HFF-Myc (cell line): ENCODE measurements at regions not wholly inside any gene's neighbourhood (a gene's known extent, or its start where the extent isn't known, plus 50 kb on each side); places are given as distances from the start of the nearest gene placed in this dataset.

Source experiments
- DNase-seq: peaks from one replicate; pipeline ENCODE4 v3.0.0-alpha.2; 2011; ENCODE audit warnings: low read depth; ENCODE audit errors: extremely low read depth
- H3K4me3 ChIP-seq: replicated peaks from 2 replicates; pipeline ENCODE4 v1.5.1; 2011; ENCODE audit warnings: low read depth, mild to moderate bottlenecking, control low read depth, low read length
- TF ChIP-seq, protein P1 (sequence below): IDR thresholded peaks from 2 replicates; pipeline ENCODE4 v1.5.1; 2012; ENCODE audit warnings: mild to moderate bottlenecking, low read depth, low read length, control low read depth; ENCODE audit errors: missing control alignments

DNA sequence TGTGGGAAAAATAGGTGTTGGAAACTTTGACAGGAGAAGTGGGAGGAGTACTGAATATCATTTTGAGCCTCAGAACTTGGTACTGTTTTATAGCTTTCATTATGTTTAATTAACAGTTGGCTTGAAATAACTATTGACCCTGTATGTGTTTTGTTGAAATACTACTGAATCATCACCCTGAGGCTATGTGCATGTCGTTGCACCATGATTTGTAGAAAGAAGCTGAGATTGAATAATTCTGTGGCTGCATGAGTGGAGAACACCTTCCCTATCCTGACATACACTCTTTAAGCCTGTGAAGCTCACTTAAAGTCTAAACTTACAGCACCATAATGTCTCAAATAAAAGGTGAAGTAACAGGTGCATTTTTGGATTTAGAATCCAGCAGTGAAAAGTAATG lies 656.5 kb downstream of the CDY2B start:
- no peak for DNase-seq
- TF ChIP-seq, protein P1, sequence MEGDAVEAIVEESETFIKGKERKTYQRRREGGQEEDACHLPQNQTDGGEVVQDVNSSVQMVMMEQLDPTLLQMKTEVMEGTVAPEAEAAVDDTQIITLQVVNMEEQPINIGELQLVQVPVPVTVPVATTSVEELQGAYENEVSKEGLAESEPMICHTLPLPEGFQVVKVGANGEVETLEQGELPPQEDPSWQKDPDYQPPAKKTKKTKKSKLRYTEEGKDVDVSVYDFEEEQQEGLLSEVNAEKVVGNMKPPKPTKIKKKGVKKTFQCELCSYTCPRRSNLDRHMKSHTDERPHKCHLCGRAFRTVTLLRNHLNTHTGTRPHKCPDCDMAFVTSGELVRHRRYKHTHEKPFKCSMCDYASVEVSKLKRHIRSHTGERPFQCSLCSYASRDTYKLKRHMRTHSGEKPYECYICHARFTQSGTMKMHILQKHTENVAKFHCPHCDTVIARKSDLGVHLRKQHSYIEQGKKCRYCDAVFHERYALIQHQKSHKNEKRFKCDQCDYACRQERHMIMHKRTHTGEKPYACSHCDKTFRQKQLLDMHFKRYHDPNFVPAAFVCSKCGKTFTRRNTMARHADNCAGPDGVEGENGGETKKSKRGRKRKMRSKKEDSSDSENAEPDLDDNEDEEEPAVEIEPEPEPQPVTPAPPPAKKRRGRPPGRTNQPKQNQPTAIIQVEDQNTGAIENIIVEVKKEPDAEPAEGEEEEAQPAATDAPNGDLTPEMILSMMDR = no peak
- H3K4me3 ChIP-seq = no peak overlapping the region

DNA sequence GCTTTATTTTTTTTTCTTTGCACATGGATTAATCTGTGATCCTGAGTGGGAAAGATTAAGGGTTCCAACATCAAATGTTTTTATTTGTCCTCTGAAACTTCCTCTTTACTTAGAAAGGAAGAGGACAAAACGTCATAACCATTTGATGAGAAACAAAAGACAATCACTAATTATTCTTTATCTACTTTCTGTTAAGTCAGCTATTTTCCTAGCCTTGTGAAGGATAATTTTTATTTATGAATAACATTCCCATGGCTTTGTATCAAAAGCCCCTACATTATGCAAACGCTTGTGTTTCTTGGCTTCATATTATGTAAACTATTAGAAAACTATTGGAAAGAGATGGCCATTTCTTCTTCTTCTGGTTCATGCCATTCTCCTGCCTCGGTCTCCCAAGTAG lies 677.6 kb downstream of the CDY2B start:
- DNase-seq = no peak
- TF ChIP-seq, protein P1 = no peak
- no peak overlapping the region for H3K4me3 ChIP-seq

DNA sequence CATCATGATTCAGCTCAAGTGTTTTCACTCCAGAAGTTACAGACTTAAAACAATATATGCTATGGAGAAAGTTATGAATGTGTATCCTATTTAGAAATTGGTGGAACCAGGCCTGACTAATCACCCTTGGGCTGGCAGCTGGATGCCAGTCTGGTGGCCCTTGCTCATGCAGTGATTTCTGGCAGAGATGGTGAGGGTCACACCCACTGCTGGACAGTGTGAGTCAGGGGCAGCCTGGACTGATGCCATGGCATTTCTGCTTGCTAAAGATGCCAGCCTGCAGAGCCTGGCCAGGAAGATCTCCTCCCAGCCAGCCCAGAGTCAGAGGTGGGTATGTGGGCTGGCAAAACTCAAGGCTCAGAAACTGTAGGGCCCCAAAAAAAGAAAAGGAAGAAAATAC lies 695.7 kb downstream of the CDY2B start:
- H3K4me3 ChIP-seq = no peak overlapping the region
- TF ChIP-seq, protein P1 = no peak
- no peak for DNase-seq

DNA sequence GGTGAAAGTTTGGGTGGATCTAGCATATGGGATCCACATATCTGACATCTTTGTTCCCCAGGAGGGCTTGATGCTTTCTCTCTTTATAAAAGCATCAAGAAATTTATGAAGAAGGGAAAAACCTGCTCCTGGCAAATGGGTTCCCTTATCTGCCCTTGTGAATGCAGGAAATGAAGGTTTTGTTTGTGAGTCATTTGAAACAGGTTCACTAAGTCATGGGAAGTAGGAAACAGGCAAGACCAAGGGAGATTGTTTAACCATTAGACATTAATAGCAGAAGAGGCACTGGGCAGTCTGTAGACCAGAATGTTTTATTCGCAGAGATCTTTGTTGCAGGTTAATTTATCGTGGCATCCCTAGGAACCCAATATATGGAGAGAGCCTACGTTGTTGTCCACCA lies 713.1 kb downstream of the CDY2B start:
- TF ChIP-seq, protein P1 = no peak
- no peak for DNase-seq

DNA sequence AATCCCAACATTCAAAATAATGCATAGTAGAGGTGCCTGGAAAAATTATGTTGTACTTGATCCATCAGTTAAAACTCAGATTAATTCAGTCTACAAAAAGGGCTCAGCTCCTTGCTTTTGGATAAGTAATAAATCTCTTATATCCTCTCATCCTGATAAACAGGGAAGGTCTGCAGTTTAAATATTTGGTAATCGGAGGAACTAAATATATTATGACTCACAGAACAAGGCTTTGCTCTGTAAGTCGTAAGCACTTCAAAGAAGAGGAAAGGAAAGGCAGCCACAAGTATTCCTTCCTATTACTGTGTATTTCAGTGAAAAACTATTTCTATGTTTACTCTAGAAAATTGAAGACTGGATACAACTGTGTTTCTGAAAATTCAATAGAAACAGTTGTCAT lies 757.9 kb downstream of the CDY2B start:
- TF ChIP-seq, protein P1 = no peak
- H3K4me3 ChIP-seq = no peak overlapping the region
- no peak for DNase-seq

More for the DNA sequence above, 713.1 kb downstream of the CDY2B start:
- H3K4me3 ChIP-seq = no peak overlapping the region

DNA sequence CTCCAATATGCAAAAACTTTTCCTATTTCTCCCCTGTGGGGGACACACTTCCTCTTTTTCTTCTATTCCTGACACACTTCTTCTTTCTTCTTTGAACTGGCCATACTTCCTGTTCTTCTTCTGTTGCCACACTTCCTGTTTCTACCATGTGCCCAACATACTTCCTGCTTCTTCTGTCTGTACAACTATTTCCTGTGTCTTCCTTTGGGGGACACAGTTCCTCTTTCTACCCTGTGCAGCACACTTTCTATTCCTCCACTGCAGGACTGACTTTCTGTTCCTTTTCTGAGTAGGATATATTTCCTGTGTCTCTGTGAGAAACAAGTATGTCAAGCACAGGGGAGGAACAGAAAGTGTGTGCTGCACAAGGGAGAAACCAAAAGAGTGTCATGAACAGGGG lies 794.7 kb downstream of the CDY2B start:
- H3K4me3 ChIP-seq = no peak overlapping the region
- DNase-seq = no peak
- TF ChIP-seq, protein P1 = no peak

DNA sequence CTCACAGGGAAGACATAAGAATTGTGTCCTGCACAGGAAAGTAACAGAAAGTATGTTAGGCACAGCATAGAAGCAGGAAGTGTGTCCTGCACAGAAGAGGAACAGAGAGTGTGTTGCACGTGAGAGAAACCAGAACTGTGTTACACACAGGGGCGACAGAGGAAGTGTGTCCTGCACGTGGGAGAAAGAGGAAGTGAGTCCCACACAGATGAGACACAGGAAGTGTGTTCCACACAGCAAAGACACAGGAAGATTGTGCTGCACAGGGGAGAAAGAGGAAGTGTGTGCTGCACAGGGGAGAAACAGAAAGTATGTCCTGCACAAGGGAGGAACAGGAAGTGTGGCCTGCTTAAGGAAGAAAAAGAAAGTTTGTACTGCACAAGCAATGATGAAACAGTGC lies 800.1 kb downstream of the CDY2B start:
- DNase-seq = no peak
- TF ChIP-seq, protein P1 = no peak
- H3K4me3 ChIP-seq = no peak overlapping the region
